GM10248 (cell line): ENCODE measurements at regions not wholly inside any gene's neighbourhood (a gene's known extent, or its start where the extent isn't known, plus 50 kb on each side); places are given as distances from the start of the nearest gene placed in this dataset.

Source experiments
- CTCF ChIA-PET: fragments of 300-600 bp; sonication (Branson Sonifier 250); formaldehyde crosslinking; extraction: SDS; loops from one replicate; lab custom pipeline; 2021; ENCODE audit warnings: antibody characterized with exemption; lab: Yijun Ruan, JAX
- POLR2A ChIA-PET: fragments of 350-650 bp; sonication (Branson Sonifier 250); formaldehyde crosslinking; extraction: SDS; loops from one replicate; lab custom pipeline; 2020; ENCODE audit warnings: antibody characterized with exemption; lab: Yijun Ruan, JAX
- DNase-seq: peaks from one replicate; pipeline ENCODE4 v3.0.0; 2012; ENCODE audit errors: extremely low spot score
- TF ChIP-seq, protein P1 (sequence below): IDR thresholded peaks from 2 replicates; pipeline ENCODE4 v1.5.1; 2012; ENCODE audit warnings: mild to moderate bottlenecking, low read depth; ENCODE audit errors: extremely low read depth, missing control alignments, control extremely low read depth

DNA sequence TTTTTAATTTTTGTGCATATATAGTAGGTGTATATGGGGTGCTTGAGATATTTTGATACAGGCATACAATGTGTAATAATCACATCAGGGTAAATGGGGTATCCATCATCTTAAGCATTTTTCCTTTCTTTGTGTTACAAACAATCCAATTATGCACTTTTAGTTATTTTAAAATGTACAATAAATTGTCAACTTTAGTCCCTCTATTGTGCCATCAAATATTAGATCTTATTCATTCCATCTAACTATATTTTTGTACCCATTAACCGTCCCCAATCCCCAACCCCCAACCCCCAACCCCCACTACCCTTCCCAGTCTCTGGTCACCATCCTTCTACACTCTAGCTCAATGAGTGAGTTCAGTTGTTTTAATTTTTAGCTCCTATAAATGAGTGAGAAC lies 335.1 kb upstream of the C11orf87 start:
- DNase-seq, result no peak
- ChIA-PET POLR2A (interaction anchor here (0.6 kb wide), 1 partner anchor 874 kb away, joined by 3 read pairs; no protein-coding TSS in a partner anchor), CTCF (no interaction called here)
- TF ChIP-seq, protein P1, sequence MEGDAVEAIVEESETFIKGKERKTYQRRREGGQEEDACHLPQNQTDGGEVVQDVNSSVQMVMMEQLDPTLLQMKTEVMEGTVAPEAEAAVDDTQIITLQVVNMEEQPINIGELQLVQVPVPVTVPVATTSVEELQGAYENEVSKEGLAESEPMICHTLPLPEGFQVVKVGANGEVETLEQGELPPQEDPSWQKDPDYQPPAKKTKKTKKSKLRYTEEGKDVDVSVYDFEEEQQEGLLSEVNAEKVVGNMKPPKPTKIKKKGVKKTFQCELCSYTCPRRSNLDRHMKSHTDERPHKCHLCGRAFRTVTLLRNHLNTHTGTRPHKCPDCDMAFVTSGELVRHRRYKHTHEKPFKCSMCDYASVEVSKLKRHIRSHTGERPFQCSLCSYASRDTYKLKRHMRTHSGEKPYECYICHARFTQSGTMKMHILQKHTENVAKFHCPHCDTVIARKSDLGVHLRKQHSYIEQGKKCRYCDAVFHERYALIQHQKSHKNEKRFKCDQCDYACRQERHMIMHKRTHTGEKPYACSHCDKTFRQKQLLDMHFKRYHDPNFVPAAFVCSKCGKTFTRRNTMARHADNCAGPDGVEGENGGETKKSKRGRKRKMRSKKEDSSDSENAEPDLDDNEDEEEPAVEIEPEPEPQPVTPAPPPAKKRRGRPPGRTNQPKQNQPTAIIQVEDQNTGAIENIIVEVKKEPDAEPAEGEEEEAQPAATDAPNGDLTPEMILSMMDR, result no peak

- CTCF ChIA-PET, result interaction anchor here (1.1 to 1.4 kb wide), 2 partner anchors 11 to 19 kb away, joined by 3 to 5 read pairs; no protein-coding TSS in a partner anchor
- POLR2A ChIA-PET, result no interaction called here
- TF ChIP-seq, protein P1, result no peak
- DNase-seq, result no peak
These were observed 333.9 kb upstream of the C11orf87 start for GRCh38 chr11:109088086-109088485.

DNA sequence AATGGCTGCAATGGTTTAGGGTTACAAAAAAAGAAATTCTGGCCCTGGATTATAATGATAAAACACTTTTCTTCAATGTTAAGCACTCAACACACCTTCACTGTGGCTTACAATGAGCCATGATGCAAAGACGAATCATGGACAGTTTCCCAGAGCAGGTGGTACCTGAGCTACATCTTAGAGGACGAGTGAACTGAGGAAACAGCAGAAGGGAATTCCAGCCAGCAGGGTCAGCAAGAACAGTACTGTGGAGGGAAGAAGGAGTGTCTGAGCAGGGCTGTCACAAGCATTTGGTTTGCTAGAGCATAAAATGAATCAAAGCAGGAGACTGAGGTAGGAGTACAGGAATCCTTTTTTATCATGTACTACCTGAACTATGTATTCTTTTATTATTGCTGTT lies 332.8 kb upstream of the C11orf87 start:
- no peak for DNase-seq
- TF ChIP-seq, protein P1, result no peak
- ChIA-PET CTCF (interaction anchor here (1.7 to 2.3 kb wide), 2 partner anchors 13 to 19 kb away, joined by 5 to 7 read pairs; no protein-coding TSS in a partner anchor), POLR2A (no interaction called here)

GRCh38 chr11:109093354-109093753 lies 328.6 kb upstream of the C11orf87 start:
- TF ChIP-seq, protein P1, result no peak
- ChIA-PET POLR2A (no interaction called here), CTCF (no interaction called here)
- DNase-seq, result no peak

GRCh38 chr11:109096266-109096665 lies 325.7 kb upstream of the C11orf87 start:
- POLR2A ChIA-PET, result no interaction called here
- no peak for DNase-seq
- CTCF ChIA-PET, result interaction anchor here (1.2 kb wide), 1 partner anchor 11 kb away, joined by 3 read pairs; no protein-coding TSS in a partner anchor
- TF ChIP-seq, protein P1, result no peak

DNA sequence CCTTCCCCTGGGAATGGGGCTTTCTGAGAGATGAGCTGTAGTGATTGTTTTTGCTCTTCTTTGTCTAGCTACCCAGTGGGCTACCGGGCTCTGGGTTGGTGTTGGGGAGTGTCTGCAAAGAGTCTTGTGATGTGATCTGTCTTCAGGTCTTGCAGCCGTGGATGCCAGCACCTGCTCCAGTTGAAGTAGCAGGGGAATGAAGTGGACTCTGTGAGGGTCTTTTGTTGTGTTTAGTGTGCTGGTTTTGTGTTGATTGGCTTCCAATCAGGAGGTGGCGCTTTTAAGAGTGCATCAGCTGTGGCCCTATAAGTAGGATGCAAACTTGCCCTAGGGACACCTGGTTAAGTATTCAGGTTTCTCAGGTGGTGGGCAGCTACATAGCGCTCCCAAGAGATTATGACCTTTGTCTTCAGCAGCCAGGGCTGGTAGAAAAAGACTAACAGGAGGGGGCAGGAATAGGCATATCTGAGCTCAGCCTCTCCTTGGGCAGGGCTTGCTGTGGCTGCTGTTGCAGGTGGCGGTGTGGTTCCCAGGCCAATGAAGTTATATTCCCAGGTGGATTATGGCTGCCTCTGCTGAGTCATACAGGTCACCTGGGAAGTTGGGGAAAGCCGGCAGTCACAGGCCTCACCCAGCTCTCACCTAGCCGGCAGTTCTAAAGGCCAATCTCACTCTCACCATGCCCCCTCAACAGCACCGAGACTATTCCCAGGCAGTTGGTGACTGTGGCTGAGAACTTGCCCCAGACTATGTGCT lies 315.7 kb upstream of the C11orf87 start:
- DNase-seq, result no peak
- ChIA-PET POLR2A (no interaction called here), CTCF (interaction anchor here (0.8 kb wide), 1 partner anchor 18 kb away, joined by 3 read pairs; no protein-coding TSS in a partner anchor)
- TF ChIP-seq, protein P1, result no peak
